Osteoblast (primary cell): ENCODE measurements at regions not wholly inside any gene's neighbourhood (a gene's known extent, or its start where the extent isn't known, plus 50 kb on each side); places are given as distances from the start of the nearest gene placed in this dataset.

ENCODE experiments used
- DNase-seq: peaks from one replicate; pipeline ENCODE4 v3.0.0; 2011; ENCODE audit warnings: low spot score, mixed read lengths; ENCODE audit not compliant: insufficient read length; ENCODE audit errors: missing footprints
- H2AFZ ChIP-seq: 2 replicates; pipeline ENCODE4 v1.6.0; 2011; ENCODE audit warnings: mild to moderate bottlenecking, low read length
- H3K27ac ChIP-seq: 2 replicates; pipeline ENCODE4 v1.5.1; 2011; ENCODE audit warnings: mild to moderate bottlenecking, low read depth, low read length, moderate library complexity
- H3K27me3 ChIP-seq: 2 replicates; pipeline ENCODE4 v1.6.0; 2012; ENCODE audit warnings: mild to moderate bottlenecking, control low read depth, inconsistent platforms, low read length, moderate library complexity; ENCODE audit not compliant: insufficient read depth
- H3K36me3 ChIP-seq: 2 replicates; pipeline ENCODE4 v1.5.1; 2011; ENCODE audit warnings: mild to moderate bottlenecking, low read length, control low read depth, moderate library complexity; ENCODE audit not compliant: insufficient read depth
- H3K4me1 ChIP-seq: 2 replicates; pipeline ENCODE4 v1.5.1; 2011; ENCODE audit warnings: mild to moderate bottlenecking, low read length, control low read depth, moderate library complexity; ENCODE audit not compliant: insufficient read depth
- H3K4me2 ChIP-seq: 2 replicates; pipeline ENCODE4 v1.6.0; 2011; ENCODE audit warnings: mild to moderate bottlenecking, low read length; ENCODE audit not compliant: insufficient read depth
- H3K4me3 ChIP-seq: fragments of 200-600 bp; sonication (generic); 3 replicates; pipeline ENCODE4 v1.5.1; 2012; ENCODE audit warnings: mild to moderate bottlenecking, low read length, inconsistent platforms; ENCODE audit not compliant: insufficient read depth
- H3K79me2 ChIP-seq: 2 replicates; pipeline ENCODE4 v1.6.0; 2012; ENCODE audit warnings: mild to moderate bottlenecking, low read length, control low read depth, inconsistent platforms; ENCODE audit not compliant: insufficient read depth
- H3K9me3 ChIP-seq: 2 replicates; pipeline ENCODE4 v1.5.1; 2011; ENCODE audit warnings: low read depth, low read length, control low read depth
- H4K20me1 ChIP-seq: 2 replicates; pipeline ENCODE4 v1.6.0; 2012; ENCODE audit warnings: mild to moderate bottlenecking, low read length, control low read depth; ENCODE audit not compliant: insufficient read depth
- TF ChIP-seq, protein P1 (sequence below): IDR thresholded peaks from 2 replicates; pipeline ENCODE4 v1.5.1; 2011; ENCODE audit warnings: mild to moderate bottlenecking, low read depth, low read length, moderate library complexity; ENCODE audit errors: extremely low read depth

DNA sequence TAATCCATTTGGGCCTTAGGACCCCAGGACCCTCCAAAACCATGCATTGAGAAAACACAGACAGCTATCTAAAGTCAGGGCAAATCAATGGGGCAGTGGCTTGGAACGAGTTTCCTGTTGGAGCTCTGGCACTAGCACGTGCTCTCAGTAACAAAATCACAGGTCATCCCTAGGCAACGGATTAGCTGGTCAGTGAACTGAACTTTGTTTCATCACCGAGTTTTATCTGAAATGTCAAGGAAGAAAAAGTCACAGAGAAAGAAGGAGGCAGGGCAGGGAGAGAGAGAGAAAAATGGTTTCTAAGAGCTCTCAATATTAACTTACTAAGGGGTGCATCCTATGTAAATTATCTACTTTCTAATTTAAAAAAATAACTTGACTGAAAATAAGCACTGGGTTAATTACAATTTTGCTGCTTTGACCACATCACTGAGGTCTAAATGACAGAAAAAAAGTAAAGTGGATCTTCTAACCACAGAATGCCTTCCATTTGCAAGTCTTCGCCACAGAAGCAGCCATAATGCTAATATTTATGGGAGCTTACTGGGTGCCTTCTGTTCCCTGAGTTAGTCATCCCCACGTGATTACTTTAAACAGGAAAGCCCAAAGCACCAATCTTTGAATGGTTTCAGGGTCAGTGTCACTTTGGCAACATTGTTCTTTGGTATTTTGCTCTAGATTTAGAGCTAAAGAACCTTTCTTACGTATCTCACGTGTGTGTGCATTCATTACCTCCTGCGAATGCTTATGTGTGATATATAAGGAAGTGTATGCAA is 503.9 kb downstream of the RASEF start:
- H3K27ac ChIP-seq: no peak overlapping the region
- H3K9me3 ChIP-seq: no peaks in the 10 kb centered on the region
- no peak overlapping the region for H3K4me2 ChIP-seq
- no peaks in the 10 kb centered on the region for H3K4me1 ChIP-seq
- no peaks in the 10 kb centered on the region for H3K79me2 ChIP-seq
- H3K4me3 ChIP-seq: no peak overlapping the region
- no peaks in the 10 kb centered on the region for H4K20me1 ChIP-seq
- H3K36me3 ChIP-seq: no peaks in the 10 kb centered on the region
- no peak overlapping the region for H2AFZ ChIP-seq
- no peaks in the 10 kb centered on the region for H3K27me3 ChIP-seq
- DNase-seq: no peak
- TF ChIP-seq, protein P1, sequence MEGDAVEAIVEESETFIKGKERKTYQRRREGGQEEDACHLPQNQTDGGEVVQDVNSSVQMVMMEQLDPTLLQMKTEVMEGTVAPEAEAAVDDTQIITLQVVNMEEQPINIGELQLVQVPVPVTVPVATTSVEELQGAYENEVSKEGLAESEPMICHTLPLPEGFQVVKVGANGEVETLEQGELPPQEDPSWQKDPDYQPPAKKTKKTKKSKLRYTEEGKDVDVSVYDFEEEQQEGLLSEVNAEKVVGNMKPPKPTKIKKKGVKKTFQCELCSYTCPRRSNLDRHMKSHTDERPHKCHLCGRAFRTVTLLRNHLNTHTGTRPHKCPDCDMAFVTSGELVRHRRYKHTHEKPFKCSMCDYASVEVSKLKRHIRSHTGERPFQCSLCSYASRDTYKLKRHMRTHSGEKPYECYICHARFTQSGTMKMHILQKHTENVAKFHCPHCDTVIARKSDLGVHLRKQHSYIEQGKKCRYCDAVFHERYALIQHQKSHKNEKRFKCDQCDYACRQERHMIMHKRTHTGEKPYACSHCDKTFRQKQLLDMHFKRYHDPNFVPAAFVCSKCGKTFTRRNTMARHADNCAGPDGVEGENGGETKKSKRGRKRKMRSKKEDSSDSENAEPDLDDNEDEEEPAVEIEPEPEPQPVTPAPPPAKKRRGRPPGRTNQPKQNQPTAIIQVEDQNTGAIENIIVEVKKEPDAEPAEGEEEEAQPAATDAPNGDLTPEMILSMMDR: no peak

DNA sequence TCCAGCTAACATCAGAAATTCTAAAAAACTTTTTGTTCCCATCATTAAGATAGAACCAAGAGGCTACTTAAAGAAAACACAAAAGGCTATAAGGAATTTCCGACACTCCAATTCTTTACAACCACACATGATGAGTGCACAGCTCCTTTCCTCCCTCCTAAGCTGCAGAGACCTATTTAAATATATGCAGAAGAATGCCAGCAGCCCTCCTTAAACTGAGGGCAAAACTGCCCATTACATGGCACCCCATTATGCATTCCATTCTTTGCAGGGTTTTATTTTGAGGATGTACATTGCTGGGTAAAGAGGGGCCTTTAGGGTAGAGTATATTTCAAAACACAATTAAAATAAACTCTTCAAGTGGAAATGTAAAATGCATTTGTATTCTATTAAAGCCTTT is 502.9 kb downstream of the RASEF start:
- Histone ChIP-seq H3K4me3 (no peak overlapping the region), H3K4me2 (no peak overlapping the region), H4K20me1 (no peaks in the 10 kb centered on the region), H2AFZ (no peak overlapping the region), H3K27ac (no peak overlapping the region), H3K79me2 (no peaks in the 10 kb centered on the region), H3K36me3 (no peaks in the 10 kb centered on the region), H3K4me1 (no peaks in the 10 kb centered on the region), H3K9me3 (no peaks in the 10 kb centered on the region), H3K27me3 (no peaks in the 10 kb centered on the region)
- TF ChIP-seq, protein P1: no peak
- DNase-seq: no peak

DNA sequence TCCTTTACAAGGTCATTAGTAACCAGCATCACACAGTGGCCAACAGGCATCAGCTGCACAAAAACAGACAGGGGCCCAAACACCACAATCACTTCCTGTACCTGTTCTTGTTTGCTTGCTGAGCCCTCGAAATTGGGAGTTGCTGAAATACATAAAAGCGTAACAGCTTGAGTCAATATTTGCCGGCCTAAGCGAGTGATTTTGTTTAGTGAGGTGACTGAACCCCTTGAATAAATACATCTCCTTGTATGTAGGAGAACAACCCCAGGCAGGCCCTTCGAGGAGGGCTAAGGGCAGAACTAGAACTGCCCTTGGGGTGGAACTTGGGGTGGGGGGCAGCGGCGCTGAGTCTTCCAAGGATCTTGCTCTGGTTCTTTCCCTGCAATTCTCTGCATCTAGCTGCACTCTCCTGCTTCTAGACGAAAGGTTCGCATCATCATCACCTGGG is 502.5 kb downstream of the RASEF start:
- Histone ChIP-seq H3K9me3 (no peaks in the 10 kb centered on the region), H3K27ac (no peak overlapping the region), H3K4me3 (no peak overlapping the region)

DNA sequence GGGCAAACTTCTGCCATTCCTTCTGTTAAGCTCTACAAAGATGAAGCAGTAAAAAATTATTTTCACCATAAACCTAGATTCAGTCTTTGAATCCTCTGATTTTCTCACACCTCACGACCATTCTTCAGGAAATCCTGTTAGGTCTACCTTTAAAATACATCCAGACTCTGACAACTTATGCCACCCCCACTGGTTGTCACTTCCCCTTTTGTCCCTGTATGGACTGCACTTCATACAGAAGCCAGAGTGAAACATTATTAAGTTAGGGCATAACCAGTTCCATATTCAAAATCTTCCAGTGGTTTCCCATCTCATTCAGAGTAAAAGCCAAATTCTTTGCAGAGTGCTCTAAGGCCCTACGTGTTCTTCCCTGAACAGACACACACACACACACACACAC is 499.8 kb downstream of the RASEF start:
- Histone ChIP-seq H3K36me3 (no peaks in the 10 kb centered on the region), H3K4me2 (no peak overlapping the region), H3K27me3 (no peaks in the 10 kb centered on the region), H3K27ac (no peak overlapping the region), H2AFZ (no peak overlapping the region), H4K20me1 (no peaks in the 10 kb centered on the region), H3K4me1 (no peaks in the 10 kb centered on the region), H3K9me3 (no peaks in the 10 kb centered on the region), H3K4me3 (no peak overlapping the region), H3K79me2 (no peaks in the 10 kb centered on the region)
- TF ChIP-seq, protein P1: no peak
- DNase-seq: no peak

More for the DNA sequence above, 502.5 kb downstream of the RASEF start:
- peak; percentile 5 for DNase-seq
- H2AFZ ChIP-seq: no peak overlapping the region
- no peaks in the 10 kb centered on the region for H4K20me1 ChIP-seq
- no peaks in the 10 kb centered on the region for H3K27me3 ChIP-seq
- no peaks in the 10 kb centered on the region for H3K4me1 ChIP-seq
- no peak overlapping the region for H3K4me2 ChIP-seq
- TF ChIP-seq, protein P1: no peak
- no peaks in the 10 kb centered on the region for H3K79me2 ChIP-seq
- no peaks in the 10 kb centered on the region for H3K36me3 ChIP-seq
